HG02610 (cell line): ENCODE measurements at regions not wholly inside any gene's neighbourhood (a gene's known extent, or its start where the extent isn't known, plus 50 kb on each side); places are given as distances from the start of the nearest gene placed in this dataset.

Source experiments
- ATAC-seq: cut with Tn5 transposase; IDR thresholded peaks from one replicate; pipeline ENCODE4 v1.9.1; 2021; ENCODE audit warnings: mild to moderate bottlenecking, moderate library complexity; ENCODE audit not compliant: unreplicated experiment

DNA sequence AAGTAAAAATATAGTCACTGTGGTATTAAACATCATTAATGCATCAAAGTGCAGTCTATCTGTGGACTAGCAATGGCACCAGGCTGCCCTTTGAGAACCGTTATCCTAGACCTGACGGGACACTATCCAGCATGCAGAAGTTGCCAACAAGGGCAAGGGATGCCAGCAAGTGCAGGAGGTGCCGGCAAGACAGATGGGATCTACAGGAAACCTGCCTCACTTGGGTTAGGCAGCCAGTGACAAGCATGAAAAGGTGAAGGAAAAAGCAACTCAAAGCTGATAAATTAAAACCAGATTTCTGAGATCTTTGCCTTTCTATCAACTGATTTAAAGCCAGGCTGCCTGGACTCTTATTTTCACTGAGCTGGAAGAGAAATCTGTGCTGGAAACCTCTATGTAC, 315.2 kb upstream of the PDE4D start:
- no peak for ATAC-seq

DNA sequence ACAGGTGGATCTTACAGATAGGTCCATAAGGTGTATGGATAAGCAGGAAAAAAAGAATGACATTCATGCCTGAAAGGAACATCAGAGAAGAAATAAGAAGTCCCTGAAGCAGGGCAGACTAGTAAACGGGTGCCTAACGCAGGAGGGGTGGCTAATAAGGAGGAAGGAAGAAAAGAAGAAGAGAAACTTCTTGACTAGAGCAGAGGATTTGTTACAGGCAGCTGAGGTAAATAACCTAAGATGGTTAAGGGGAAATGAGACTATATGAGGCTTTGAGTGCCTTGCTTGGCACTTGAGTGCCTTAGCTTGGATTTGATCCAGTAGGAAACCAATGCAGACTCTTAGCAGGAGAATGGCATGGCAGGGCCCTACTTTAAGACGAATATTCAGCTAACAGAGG, 313.5 kb upstream of the PDE4D start:
- ATAC-seq, result peak; percentile 88

DNA sequence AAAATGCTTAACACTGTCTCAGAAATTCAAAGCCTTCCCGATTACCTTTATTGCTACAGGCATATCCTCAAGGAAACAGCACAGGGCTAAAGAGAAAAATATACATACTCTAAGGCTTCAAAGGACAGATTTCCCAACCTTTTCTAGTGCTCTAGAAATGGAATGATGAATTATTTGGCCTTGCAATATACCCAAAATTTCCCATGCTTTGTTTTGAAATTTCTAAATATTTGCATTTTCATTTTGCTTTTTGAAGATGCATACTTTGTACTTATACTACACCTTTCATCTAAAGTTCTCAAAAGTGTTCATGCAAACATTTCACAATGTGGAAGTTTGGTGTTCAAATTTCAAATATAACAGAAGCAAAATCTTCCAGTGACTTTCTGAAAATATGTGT, 312.7 kb upstream of the PDE4D start:
- no peak for ATAC-seq

DNA sequence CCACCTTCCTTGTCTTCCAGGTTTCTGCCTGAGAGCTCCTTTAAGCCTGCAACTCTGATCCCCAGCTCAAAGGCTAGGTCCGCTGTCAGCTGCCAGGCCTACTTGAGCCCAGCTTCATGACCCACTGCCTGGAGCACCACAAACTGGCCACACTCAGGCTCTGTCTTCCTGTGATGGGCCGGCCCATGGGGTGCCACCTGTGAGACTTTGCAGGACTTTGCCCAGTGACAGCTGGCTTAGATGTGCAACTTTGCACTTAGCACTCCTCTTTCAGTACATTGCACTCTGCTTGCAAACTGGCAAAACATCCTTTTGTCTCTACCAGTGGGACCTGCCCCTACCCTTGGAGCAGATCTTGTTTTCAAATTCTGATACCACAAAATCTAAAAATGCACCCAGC, 311.5 kb upstream of the PDE4D start:
- no peak for ATAC-seq

DNA sequence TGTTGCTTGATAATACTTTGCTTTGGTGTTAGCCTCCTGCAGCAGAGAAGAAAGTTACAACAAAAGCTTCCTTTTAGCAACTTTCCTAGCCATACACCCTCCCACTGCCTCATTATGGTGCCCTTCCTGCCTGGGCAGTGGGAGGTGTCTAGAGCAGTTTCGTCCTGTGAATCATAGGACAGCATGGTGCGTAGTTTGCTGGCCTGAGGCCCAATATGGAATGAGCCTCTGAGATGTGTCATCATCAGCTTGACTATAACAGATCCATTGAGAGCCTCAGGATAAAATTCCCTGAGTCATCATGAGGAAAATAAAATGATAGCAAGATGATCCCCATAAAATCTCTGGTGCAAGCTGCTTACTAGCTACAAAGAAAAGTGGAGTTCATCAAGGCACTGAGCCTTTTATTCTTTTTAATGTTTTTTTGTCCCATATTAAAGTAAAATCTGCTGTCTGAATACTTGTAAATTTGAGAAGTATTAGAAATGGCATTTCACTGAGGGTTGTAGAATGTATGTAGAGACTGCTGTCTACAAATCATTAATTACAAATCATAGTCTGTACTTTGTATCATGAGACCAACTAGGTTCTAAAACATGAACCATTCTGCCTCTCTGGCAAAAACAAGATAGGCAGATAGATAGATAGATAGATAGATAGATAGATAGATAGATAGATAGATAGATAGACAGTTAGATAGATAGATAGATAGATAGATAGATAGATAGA, 303.0 kb upstream of the PDE4D start:
- no peak for ATAC-seq

DNA sequence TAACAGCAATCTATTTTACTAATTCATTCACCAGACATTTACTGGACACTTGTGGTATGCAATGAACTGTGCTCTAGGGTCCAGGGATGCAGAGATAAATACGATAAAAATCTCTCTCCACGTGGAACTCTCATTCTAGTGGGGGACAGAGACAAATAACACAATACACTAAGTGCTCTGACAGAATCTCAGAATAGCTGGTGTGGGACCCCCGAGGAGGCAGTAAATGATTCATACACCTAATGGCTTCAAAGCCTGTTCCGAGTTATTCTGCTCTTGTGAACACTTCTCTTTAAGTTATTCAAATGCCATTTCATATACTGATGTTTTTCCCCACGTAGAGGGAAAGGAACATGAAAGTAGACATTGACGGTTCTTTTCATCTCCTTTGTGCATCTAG, 302.0 kb upstream of the PDE4D start:
- ATAC-seq, result no peak

DNA sequence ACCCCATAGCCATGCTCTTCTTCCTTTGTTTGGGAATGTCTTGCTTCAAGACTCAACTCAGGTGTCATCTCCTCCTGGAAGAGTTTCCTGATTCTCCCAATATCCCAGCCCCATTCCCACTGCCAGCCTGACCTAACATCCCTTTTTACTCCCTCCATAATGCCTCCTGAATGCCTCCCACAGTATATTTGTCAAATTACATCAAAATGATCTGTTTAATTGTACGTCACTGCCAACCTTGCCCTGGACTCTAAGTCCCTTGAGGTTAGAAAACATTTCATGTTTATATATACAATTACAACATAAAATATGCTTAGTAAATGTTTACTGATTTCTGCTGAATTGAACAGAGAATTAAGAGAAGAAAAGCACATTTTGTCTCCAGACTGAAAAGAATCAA, 301.6 kb upstream of the PDE4D start:
- ATAC-seq, result no peak

DNA sequence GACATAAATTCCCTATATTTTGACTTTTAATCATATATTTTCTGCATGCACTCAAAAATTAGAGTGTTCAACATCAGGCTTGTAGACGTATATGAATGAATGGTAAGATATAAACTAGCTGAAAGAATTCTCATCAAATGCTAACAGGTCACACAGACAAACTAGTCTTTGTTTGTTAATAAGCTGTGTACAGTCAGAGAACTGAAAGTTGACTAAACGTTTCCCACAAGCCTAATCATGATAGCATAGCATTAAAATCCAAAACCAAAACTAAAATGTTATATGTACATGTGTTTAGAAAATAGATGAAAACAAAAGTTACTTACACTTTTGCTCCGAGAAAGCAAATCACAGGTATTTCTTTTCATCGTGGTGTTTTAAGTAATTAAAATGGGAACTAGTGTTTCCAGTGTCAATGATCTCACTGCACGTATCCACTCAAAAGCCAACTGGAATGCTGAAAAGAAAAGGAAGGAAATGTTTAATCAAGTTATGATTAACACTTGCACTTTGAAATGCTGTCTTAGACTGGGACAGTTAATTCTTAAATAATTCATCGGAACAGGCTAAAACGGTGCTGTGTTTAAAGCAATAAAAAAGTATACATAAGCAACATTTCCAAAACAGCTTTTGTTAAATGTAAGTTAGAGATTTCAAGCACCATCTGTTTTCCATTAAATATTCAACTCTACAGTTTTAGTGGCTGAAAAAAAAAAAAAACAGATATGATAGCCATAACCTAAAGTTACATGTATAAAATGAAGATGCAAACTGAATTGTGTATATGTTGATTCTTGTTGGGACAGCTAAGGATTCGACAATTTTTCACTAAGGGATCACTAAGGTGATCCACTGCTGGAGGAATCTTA, 291.9 kb upstream of the PDE4D start:
- ATAC-seq, result no peak

DNA sequence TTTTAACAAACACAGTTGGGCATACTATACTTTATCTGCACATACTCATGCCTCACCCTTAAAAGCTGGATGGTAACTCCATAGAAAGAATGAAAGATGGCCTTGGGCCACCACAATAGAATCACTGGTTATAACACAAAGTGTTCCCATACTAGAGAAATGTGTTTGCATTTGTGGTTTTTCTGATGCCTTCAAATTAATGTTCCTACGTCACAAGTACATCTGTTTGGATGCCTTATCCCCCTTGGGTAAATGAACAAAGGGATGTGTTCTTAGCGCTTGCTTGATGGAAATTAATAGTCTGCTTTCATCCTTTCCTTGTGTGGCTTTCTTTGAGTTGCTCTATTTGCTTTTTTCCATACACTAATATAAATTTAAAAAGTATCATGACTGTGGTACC, 291.1 kb upstream of the PDE4D start:
- no peak for ATAC-seq

DNA sequence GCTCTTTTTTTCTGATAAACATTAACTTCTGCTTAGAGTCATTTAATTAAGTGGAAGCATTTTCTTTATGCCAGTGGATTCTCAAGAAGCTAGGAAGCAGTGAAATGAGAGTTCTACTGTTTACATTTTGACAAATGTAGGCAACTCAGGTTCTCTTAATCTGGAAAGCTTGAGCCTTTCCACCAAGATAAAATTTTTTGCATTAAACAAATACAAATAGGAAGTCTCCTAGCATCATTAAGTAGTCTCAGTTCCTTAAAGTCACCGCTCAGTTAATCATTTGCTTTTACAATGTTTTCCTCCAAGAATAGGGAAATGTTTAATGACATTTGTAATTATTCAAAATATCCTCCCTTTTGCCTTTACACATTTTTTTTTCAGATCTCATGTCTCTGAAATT, 290.4 kb upstream of the PDE4D start:
- ATAC-seq, result no peak

DNA sequence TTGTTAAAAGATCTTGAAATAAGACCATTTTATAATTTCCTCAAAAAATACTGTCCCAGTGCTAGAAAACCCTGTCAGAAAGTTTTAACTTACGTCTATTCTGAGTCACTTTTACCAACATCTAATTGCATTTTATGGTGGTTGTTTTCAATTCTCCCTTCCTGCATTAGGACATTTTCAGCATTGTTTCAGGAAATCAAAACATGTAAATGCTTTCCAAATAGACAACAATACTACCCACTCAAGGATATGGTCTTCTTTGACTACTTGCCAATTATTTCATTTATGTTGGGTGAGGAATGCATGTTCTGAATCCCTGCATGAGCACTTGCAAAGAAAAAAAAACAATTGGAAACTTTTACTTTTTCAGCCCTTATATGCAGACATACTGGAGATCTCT, 284.6 kb upstream of the PDE4D start:
- no peak for ATAC-seq

DNA sequence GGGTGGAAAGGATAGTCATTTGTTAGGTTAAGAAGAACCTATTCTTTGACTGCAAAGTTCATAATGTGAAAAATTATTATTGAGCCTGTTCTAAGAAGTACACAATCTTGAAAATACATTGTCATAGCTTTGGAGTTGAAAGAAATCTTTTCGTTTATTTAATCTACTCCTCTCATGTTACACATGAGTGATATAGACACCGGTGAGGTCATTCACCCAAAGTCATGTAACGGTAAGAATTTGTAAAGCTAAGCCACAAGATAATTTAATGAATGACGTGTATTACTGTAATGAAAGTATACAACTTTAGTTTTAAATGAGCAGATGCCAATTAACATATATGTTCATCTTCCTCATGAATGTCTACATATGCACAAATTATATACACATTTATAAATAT, 284.1 kb upstream of the PDE4D start:
- no peak for ATAC-seq

DNA sequence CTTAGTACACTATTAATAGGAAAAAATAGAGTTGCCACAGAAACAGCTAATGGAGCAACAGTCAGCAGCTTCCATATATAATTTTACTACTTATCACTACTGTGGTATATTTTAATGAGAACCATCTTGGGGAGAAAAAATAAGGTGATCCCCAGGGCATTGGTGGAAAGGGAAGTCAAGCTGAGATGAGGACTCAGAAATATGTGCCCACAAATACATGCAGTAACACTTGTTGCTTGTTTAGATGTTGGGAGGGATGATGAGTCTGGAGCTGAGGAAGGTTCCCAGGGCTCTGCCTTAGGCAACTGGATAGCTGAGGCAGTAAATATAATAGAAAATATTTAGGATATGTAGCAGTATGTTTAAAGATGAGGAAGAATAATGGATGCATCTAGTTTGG, 280.1 kb upstream of the PDE4D start:
- ATAC-seq, result no peak

DNA sequence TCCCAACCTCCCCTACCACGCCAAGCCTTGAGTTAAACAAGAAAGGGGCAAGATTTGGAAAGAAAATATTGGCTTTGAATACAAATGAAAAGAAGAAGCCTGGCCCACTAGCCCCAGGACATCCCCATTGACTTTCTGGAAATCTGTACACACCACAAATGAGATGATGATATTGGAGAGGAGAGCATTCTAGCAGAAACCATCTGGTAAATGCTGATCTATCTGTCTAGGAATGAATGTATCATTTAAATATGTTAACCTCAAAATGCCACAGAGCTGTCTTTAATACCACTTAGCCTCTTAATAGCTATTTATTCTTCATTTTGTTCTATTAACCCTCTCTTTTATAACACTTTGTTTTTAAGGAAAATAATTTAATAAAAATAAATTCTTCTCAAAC, 270.2 kb upstream of the PDE4D start:
- no peak for ATAC-seq

DNA sequence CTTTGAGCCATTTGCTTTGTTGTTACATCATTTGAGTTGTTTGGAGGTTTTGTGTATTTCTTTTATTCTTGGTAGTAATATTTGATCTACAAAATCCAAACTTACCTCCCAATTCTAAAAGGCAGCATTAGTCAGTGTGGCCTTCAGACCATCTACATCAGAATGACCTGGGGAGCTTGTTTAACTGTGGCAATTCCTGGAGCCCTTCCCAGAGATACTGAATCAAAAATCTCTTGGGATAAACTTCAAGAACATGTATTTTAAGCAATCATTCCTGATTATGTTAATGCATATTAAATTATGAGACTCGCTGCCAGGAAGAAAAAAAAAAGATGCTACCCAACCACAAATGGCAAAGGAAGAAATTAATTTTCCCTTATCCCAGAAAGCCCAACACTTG, 268.9 kb upstream of the PDE4D start:
- no peak for ATAC-seq

DNA sequence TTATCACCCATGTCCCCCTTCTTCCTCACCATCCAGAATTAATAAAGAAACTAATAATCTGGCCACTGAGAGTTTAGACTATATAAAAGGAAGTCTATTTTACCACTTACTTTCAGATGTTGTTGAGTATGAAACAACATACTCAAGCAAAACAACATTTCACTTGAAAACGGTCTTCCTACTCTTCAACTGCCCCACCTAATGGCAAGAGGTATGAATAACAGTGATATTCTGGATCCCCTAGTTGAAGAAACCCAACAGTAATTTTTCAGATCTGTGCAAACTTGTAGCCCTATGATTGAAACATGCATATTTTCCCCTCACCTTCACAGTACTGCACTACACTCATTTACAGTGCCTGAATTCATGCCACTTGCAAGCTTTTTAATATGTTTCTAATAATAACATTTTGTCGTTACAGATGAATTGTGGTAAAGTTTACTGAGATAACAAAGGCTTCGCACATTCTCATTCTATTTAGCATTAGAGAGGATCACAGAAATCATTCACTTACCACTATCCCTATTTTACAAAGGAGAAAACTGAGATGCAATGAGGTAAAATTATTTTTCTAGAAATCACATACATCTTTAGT, 267.9 kb upstream of the PDE4D start:
- peak; percentile 48 for ATAC-seq

DNA sequence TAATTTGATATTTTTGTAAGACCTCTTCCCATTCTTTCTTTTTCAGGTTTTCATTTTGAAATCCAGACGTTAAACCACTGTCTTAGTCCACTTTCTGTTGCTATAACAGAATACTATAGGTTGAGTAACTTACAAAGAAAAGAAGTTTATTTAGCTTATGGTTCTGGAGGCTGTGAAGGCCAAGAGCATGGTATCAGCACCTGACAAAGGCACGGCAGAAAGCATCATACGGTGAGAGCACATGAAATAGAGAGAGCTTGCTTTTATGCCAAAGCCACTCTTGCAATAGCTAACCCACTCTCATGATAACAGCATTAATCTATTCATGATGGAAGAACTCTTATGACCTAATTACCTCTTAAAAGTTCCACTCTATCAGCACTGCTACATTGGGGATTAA, 255.6 kb upstream of the PDE4D start:
- ATAC-seq, result no peak

DNA sequence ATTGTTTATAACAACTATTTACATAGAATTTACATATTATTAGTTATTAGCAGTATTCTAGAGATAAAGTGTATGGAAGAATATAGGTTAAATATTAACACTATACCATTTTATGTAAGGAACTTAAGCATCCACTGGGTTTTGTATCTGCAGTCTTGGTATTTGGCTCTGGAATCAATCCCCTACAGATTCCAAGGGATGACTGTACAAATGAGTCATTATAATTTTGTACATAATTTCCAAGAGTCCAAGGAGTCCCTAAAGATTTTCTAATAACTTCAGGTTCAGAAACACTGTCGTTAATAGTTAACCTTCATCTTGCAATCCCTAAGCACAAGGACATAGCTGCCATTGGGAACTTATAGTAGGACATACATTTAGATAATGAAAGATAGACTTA, 254.8 kb upstream of the PDE4D start:
- no peak for ATAC-seq

DNA sequence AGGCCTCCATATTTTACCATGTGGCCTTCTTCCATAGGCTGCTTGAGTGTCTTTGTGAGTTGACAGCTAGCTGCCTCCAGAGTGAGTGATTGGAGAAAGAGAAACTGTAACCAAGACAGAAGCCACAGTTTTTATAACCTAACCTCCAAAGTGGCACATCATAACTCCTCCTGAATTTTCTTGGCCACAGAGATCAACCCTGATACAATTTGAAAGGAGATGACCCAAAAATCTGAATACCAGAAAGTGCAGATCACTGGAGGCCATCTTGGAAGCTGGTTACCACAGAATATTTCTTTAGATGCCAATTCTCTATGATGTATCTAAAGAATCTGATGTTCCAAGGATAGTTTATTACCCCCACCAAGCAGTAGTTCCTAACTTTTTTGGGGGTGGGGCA, 254.3 kb upstream of the PDE4D start:
- no peak for ATAC-seq

DNA sequence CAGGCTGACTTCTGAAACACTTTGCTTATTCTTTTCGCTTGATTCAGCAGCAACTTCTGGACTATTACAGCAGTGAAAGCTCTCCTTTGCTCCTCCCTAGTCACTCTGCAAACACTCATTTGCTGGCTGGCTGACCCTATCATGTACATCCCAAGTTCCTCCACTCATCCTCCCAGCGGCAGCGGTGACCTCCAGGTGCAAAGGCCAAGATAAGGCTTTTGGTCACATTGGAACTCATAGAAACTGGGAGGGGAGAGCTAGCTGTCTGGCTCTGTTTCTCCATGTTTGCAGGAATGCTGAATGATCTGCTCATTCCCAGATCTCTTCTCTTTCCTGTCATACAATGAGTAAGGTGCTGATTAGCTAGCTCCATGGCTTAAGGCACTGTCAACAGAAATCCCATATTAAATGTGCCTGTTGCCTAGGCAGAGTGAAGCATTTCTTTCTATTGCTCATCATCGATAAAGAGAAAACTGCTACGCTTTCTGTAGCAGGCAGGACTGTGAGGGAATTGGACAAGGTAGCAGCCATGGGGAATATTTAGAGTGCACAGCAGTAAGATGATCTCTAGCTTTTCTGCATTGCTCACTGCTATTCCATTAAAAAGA, 250.5 kb upstream of the PDE4D start:
- ATAC-seq, result no peak

DNA sequence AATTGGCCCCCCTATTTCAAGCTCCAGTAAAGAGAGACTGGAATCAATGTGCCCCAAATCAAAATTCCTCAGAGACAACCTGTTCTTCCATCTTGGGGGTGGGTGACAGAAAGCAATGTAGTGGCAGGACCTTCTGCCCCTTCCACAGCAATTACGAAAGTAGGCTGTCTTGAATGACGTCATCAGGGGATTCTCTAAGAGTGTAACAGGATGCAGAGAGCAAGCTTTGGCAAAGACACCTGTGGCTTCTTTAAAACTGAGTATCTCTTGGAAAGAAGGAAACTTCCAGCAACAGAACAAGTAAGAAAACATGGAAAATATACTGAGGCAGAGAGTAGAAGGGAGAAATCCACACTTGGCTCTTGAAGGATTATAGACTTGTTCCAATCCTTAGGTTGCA, 247.6 kb upstream of the PDE4D start:
- ATAC-seq, result no peak

DNA sequence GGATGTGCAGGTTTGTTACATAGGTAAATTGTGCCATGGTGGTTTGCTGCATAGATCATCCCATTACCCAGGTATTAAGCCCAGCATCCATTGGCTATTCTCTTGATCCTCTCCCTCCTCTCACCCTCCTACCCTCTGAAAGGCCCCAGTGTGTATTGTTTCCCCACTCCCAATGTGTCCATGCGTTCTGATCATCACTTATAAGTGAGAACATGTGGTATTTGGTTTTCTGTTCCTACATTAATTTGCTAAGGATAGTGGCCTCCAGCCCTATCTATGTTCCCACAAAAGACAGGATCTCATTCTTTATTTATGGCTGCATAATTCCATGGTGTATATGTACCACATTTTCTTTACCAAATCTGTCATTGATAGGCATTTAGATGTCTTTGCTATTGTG, 243.3 kb upstream of the PDE4D start:
- no peak for ATAC-seq
